RWPE2 (cell line): ENCODE measurements at regions not wholly inside any gene's neighbourhood (a gene's known extent, or its start where the extent isn't known, plus 50 kb on each side); places are given as distances from the start of the nearest gene placed in this dataset.

Source experiments
- ATAC-seq: fragments of 200-7000 bp; cut with Tn5 transposase; 3 replicates; pipeline ENCODE4 v1.9.1; 2021; ENCODE audit warnings: low read depth
- DNase-seq: peaks from one replicate; pipeline ENCODE4 v3.0.0-alpha.2; 2020; ENCODE audit warnings: low spot score
- H3K27ac ChIP-seq: fragments of 450-650 bp; 2 replicates; pipeline ENCODE4 v1.5.1; 2017; ENCODE audit warnings: mild to moderate bottlenecking; ENCODE audit not compliant: poor library complexity, severe bottlenecking
- H3K27me3 ChIP-seq: fragments of 250-450 bp; sonication (Bioruptor Pico); 2 replicates; pipeline ENCODE4 v1.5.1; 2021; ENCODE audit warnings: mild to moderate bottlenecking, moderate library complexity; ENCODE audit not compliant: insufficient read depth, poor library complexity, severe bottlenecking
- H3K36me3 ChIP-seq: fragments of 250-450 bp; sonication (Bioruptor Pico); 2 replicates; pipeline ENCODE4 v1.5.1; 2020; ENCODE audit warnings: low read depth, mild to moderate bottlenecking, moderate library complexity
- H3K4me1 ChIP-seq: fragments of 250-450 bp; sonication (Bioruptor Pico); 2 replicates; pipeline ENCODE4 v1.5.1; 2021; ENCODE audit warnings: mild to moderate bottlenecking, moderate library complexity; ENCODE audit not compliant: insufficient read depth, poor library complexity, severe bottlenecking
- H3K4me3 ChIP-seq: fragments of 250-450 bp; sonication (Bioruptor Pico); 2 replicates; pipeline ENCODE4 v1.5.1; 2021; ENCODE audit warnings: mild to moderate bottlenecking, moderate library complexity; ENCODE audit not compliant: severe bottlenecking
- H3K9me3 ChIP-seq: fragments of 250-450 bp; sonication (Bioruptor Pico); 2 replicates; pipeline ENCODE4 v1.5.1; 2021; ENCODE audit warnings: mild to moderate bottlenecking, moderate library complexity; ENCODE audit not compliant: severe bottlenecking
- CTCF ChIP-seq: fragments of 450-650 bp; IDR thresholded peaks from one replicate; pipeline ENCODE4 v1.5.1; 2017; ENCODE audit warnings: mild to moderate bottlenecking, moderate library complexity; ENCODE audit not compliant: poor library complexity, severe bottlenecking

- no peak for TF ChIP-seq CTCF
Measured at GRCh38 chr16:59044616-59045015, 310.5 kb upstream of the GOT2 start.

GRCh38 chr16:59042301-59042700, 308.2 kb upstream of the GOT2 start:
- Histone ChIP-seq H3K4me3 (no peak overlapping the region), H3K27me3 (no peaks in the 10 kb centered on the region), H3K27ac (no peak overlapping the region), H3K4me1 (no peaks in the 10 kb centered on the region), H3K36me3 (no peaks in the 10 kb centered on the region), H3K9me3 (peaks cover 3% of the 10 kb centered on the region)
- DNase-seq (no peak), ATAC-seq (no peak)
- TF ChIP-seq CTCF = no peak

More at GRCh38 chr16:59044616-59045015, 310.5 kb upstream of the GOT2 start:
- ATAC-seq (no peak), DNase-seq (no peak)
- no peaks in the 10 kb centered on the region for H3K36me3 ChIP-seq
- no peaks in the 10 kb centered on the region for H3K4me1 ChIP-seq
- peaks cover 3% of the 10 kb centered on the region for H3K9me3 ChIP-seq
- no peaks in the 10 kb centered on the region for H3K27me3 ChIP-seq
- no peak overlapping the region for H3K4me3 ChIP-seq
- H3K27ac ChIP-seq = peak overlapping the region; percentile 14

- no peak overlapping the region for H3K27ac ChIP-seq
- no peak for DNase-seq
Measured at GRCh38 chr16:59039066-59039720, 305.1 kb upstream of the GOT2 start.

GRCh38 chr16:59030923-59031485, 296.9 kb upstream of the GOT2 start:
- no peak for TF ChIP-seq CTCF
- H3K27me3 ChIP-seq = no peaks in the 10 kb centered on the region
- ATAC-seq = no peak
- no peaks in the 10 kb centered on the region for H3K36me3 ChIP-seq
- no peaks in the 10 kb centered on the region for H3K9me3 ChIP-seq
- no peak overlapping the region for H3K4me3 ChIP-seq
- H3K27ac ChIP-seq = no peak overlapping the region
- no peak for DNase-seq
- H3K4me1 ChIP-seq = no peaks in the 10 kb centered on the region

More at GRCh38 chr16:59039066-59039720, 305.1 kb upstream of the GOT2 start:
- Histone ChIP-seq H3K4me3 (no peak overlapping the region), H3K36me3 (no peaks in the 10 kb centered on the region), H3K4me1 (no peaks in the 10 kb centered on the region), H3K27me3 (no peaks in the 10 kb centered on the region), H3K9me3 (peaks cover 3% of the 10 kb centered on the region)
- ATAC-seq = no peak
- no peak for TF ChIP-seq CTCF

- peak; percentile 36; the same call in 1 of the 3 replicates for ATAC-seq
- no peak for DNase-seq
- H3K27me3 ChIP-seq = no peaks in the 10 kb centered on the region
- H3K36me3 ChIP-seq = no peaks in the 10 kb centered on the region
- TF ChIP-seq CTCF = no peak
- no peak overlapping the region for H3K27ac ChIP-seq
- H3K4me3 ChIP-seq = no peak overlapping the region
- H3K9me3 ChIP-seq = no peaks in the 10 kb centered on the region
- no peaks in the 10 kb centered on the region for H3K4me1 ChIP-seq
Measured at GRCh38 chr16:59021751-59022150, 287.6 kb upstream of the GOT2 start.
